ENCODE measurements at regions not wholly inside any gene's neighbourhood (a gene's known extent, or its start where the extent isn't known, plus 50 kb on each side); places are given as distances from the start of the nearest gene placed in this dataset.

DNA sequence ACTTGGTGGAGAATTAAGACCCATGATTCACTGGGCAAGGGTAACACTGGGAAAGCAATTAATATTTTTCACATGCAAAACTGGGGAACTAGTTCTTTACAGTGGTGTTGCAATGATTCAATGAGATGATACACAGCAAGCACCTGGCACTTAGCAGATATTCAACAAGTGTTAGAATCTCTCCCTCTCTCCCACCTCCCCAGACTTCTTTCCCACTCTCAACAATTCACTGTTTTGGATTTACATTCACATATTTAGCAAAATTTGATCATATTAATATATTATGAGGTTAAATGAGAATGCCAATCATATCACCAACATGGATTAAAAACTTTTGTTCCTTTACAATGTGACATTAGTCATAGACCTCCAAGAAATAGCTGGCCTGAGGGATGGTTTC lies 223.1 kb upstream of the GRIP1 start:
- no peak for TF ChIP-seq CHD2 (IDR thresholded peaks at IDR 0.05; ENCODE audit: low read depth, low read length)
- no peak for TF ChIP-seq CTCF (CRISPR knock-in tag; IDR thresholded peaks at IDR 0.05)
- no peak for TF ChIP-seq TFE3 (CRISPR knock-in tag; IDR thresholded peaks at IDR 0.05)
- no peak for TF ChIP-seq ARID2 (CRISPR knock-in tag; IDR thresholded peaks at IDR 0.05; ENCODE audit: borderline replicate concordance)
- TF ChIP-seq ZNF24 (IDR thresholded peaks at IDR 0.05) = no peak
- TF ChIP-seq BORCS8-MEF2B (CRISPR knock-in tag; IDR thresholded peaks at IDR 0.05) = no peak
- no peak for TF ChIP-seq ETV6 (CRISPR knock-in tag; conservative IDR thresholded peaks at IDR 0.05)
- no peak for TF ChIP-seq KDM5B (CRISPR knock-in tag; IDR thresholded peaks at IDR 0.05; ENCODE audit: borderline replicate concordance)
- no peak for TF ChIP-seq ZNF138 (CRISPR knock-in tag; IDR thresholded peaks at IDR 0.05; ENCODE audit: low read depth)
- TF ChIP-seq POLR2AphosphoS5 (IDR thresholded peaks at IDR 0.05; ENCODE audit: low read depth, low read length) = no peak
- no peak for TF ChIP-seq FOXK2 (IDR thresholded peaks at IDR 0.05)
- TF ChIP-seq NFYB (CRISPR knock-in tag; IDR thresholded peaks at IDR 0.05) = no peak

All from HepG2 (cell line).